ENCODE measurements at regions not wholly inside any gene's neighbourhood (a gene's known extent, or its start where the extent isn't known, plus 50 kb on each side); places are given as distances from the start of the nearest gene placed in this dataset.
"Not testable (repeated sequence)": the region's sequence is repeated elsewhere in the genome, so short reads cannot be mapped to it uniquely, and the experiment has no call there.

GRCh38 chr18:75723521-75724340, 296.2 kb upstream of the SMIM21 start:
- no peak for DNase-seq

GRCh38 chr18:75714766-75715165, 287.3 kb upstream of the SMIM21 start:
- no peak for DNase-seq

- DNase-seq = not testable (repeated sequence)
Measured at GRCh38 chr18:75712124-75712867, 284.8 kb upstream of the SMIM21 start.

GRCh38 chr18:75700561-75700960, 273.1 kb upstream of the SMIM21 start:
- DNase-seq = no peak

- no peak for DNase-seq
Measured at GRCh38 chr18:75698861-75699260, 271.4 kb upstream of the SMIM21 start.

GRCh38 chr18:75697493-75697892, 270.0 kb upstream of the SMIM21 start:
- DNase-seq = no peak

GRCh38 chr18:75696391-75696790, 268.9 kb upstream of the SMIM21 start:
- DNase-seq = no peak

GRCh38 chr18:75694292-75694691, 266.8 kb upstream of the SMIM21 start:
- no peak for DNase-seq

- no peak for DNase-seq
Measured at GRCh38 chr18:75691483-75691882, 264.0 kb upstream of the SMIM21 start.

GRCh38 chr18:75690283-75690682, 262.8 kb upstream of the SMIM21 start:
- not testable (repeated sequence) for DNase-seq

- DNase-seq = no peak
Measured at GRCh38 chr18:75687626-75688025, 260.1 kb upstream of the SMIM21 start.

GRCh38 chr18:75683426-75683825, 255.9 kb upstream of the SMIM21 start:
- DNase-seq = no peak

- no peak for DNase-seq
Measured at GRCh38 chr18:75681538-75682115, 254.1 kb upstream of the SMIM21 start.

- DNase-seq = no peak
Measured at GRCh38 chr18:75679331-75679730, 251.8 kb upstream of the SMIM21 start.

- no peak for DNase-seq
Measured at GRCh38 chr18:75678627-75679026, 251.1 kb upstream of the SMIM21 start.

GRCh38 chr18:75677696-75678455, 250.4 kb upstream of the SMIM21 start:
- no peak for DNase-seq

GRCh38 chr18:75660932-75661331, 233.4 kb upstream of the SMIM21 start:
- no peak for DNase-seq

GRCh38 chr18:75659535-75660023, 232.1 kb upstream of the SMIM21 start:
- DNase-seq = no peak

- peak; percentile 59 for DNase-seq
Measured at GRCh38 chr18:75658330-75658729, 230.8 kb upstream of the SMIM21 start.

GRCh38 chr18:75656563-75657247, 229.2 kb upstream of the SMIM21 start:
- DNase-seq = no peak

- peak; percentile 61 for DNase-seq
Measured at GRCh38 chr18:75656035-75656434, 228.5 kb upstream of the SMIM21 start.
